Sigmoid colon (tissue), 6 donors: ENCODE measurements at regions not wholly inside any gene's neighbourhood (a gene's known extent, or its start where the extent isn't known, plus 50 kb on each side); places are given as distances from the start of the nearest gene placed in this dataset.
"Not testable (repeated sequence)": the region's sequence is repeated elsewhere in the genome, so short reads cannot be mapped to it uniquely, and the experiment has no call there.

ENCODE experiments used
- DNase-seq: peaks from one replicate; pipeline ENCODE4 v3.0.0-alpha.2; 2019
- H3K27ac ChIP-seq, 4 donors: fragments of 200-600 bp; sonication (generic); one replicate each; pipeline ENCODE4 v1.5.1; 2016 to 2019; ENCODE audit warnings: mild to moderate bottlenecking in 1 of 4
- H3K27me3 ChIP-seq, 3 donors: fragments of 200-600 bp; sonication (generic); one replicate each; pipeline ENCODE4 v1.5.1; 2019; ENCODE audit warnings: mild to moderate bottlenecking in 1 of 3
- H3K36me3 ChIP-seq, 4 donors: fragments of 200-600 bp; sonication (generic); one replicate each; pipeline ENCODE4 v1.5.1; 2016 to 2019
- H3K4me1 ChIP-seq, 4 donors: fragments of 200-600 bp; sonication (generic); one replicate each; pipeline ENCODE4 v1.5.1; 2017 to 2019
- H3K4me3 ChIP-seq, 4 donors: fragments of 200-600 bp; sonication (generic); one replicate each; pipeline ENCODE4 v1.5.1; 2017 to 2019; ENCODE audit warnings: mild to moderate bottlenecking in 2 of 4, moderate library complexity in 1 of 4
- H3K9me3 ChIP-seq, 4 donors: fragments of 200-600 bp in 3 of 4; sonication (generic) in 3 of 4; one replicate each; pipeline versions ENCODE4 v1.5.1 to v1.6.1; 2013 to 2019
- CTCF ChIP-seq, 4 experiments: fragments of 450-650 bp in 3 of 4; fragments of 200-600 bp in 1 of 4; IDR thresholded peaks; one replicate each; pipeline ENCODE4 v1.5.1; 2016 to 2019; ENCODE audit warnings: antibody characterized with exemption in 4 of 4, mild to moderate bottlenecking in 3 of 4, moderate library complexity in 2 of 4
- EP300 ChIP-seq, 4 donors: sonication (generic); formaldehyde crosslinking; IDR thresholded peaks; one replicate each; pipeline ENCODE4 v1.6.1; 2017; ENCODE audit warnings: antibody characterized with exemption in 4 of 4
- POLR2A ChIP-seq, 2 donors: fragments of 450-650 bp; IDR thresholded peaks; one replicate each; pipeline ENCODE4 v1.6.1; 2016; ENCODE audit warnings: antibody characterized with exemption in 2 of 2, mild to moderate bottlenecking in 2 of 2, moderate library complexity in 2 of 2
- POLR2AphosphoS5 ChIP-seq, 4 donors: sonication (generic); formaldehyde crosslinking; IDR thresholded peaks; one replicate each; pipeline ENCODE4 v1.6.1; 2017; ENCODE audit warnings: antibody characterized with exemption in 4 of 4
- WGBS, 2 donors: extraction: QIAGEN DNeasy Blood & Tissue Kit; methylation state at CpG; one replicate each; pipeline ENCODE4 v1.1.7; 2013; 5-methylcytosine and 5-hydroxymethylcytosine counted together
- intact Hi-C: fragments of 100-400 bp; cut with DNase I; formaldehyde crosslinking; loops from one replicate; pipeline ENCODE4 v1.15.1; 2023
- donor health status: healthy with polysubstance abuse.
- donor health status: healthy.

- H3K36me3 ChIP-seq, result no peaks in the 10 kb centered on the region
- intact Hi-C loops, result no loop called here
- no peak for TF ChIP-seq POLR2A (IDR thresholded peaks at IDR 0.05)
- TF ChIP-seq CTCF (IDR thresholded peaks at IDR 0.05), result no peak
- no peak for TF ChIP-seq EP300 (IDR thresholded peaks at IDR 0.05)
- H3K27ac ChIP-seq, result no peak overlapping the region
- no peak for DNase-seq
- H3K4me1 ChIP-seq, result no peaks in the 10 kb centered on the region
- no peaks in the 10 kb centered on the region for H3K27me3 ChIP-seq
- no peak overlapping the region for H3K4me3 ChIP-seq
- no peaks in the 10 kb centered on the region for H3K9me3 ChIP-seq
Measured at GRCh38 chr9:101840694-101841188, 102.3 kb upstream of the GRIN3A start.

GRCh38 chr9:101838988-101839387 lies 100.5 kb upstream of the GRIN3A start:
- H3K27me3 ChIP-seq, H3K4me1 ChIP-seq, H3K36me3 ChIP-seq, DNase-seq, H3K4me3 ChIP-seq, intact Hi-C loops, H3K9me3 ChIP-seq, H3K27ac ChIP-seq: not testable (repeated sequence)
- 83 to 92% methylated on average over 4 of the region's 4 CpGs for WGBS, 2 donors

GRCh38 chr9:101836021-101836420 lies 97.6 kb upstream of the GRIN3A start:
- Histone ChIP-seq H3K4me3 (no peak overlapping the region), H3K27ac (no peak overlapping the region), H3K9me3 (no peaks in the 10 kb centered on the region), H3K4me1 (no peaks in the 10 kb centered on the region), H3K36me3 (no peaks in the 10 kb centered on the region), H3K27me3 (no peaks in the 10 kb centered on the region)
- intact Hi-C loops, result no loop called here
- TF ChIP-seq POLR2AphosphoS5 (IDR thresholded peaks at IDR 0.05) (no peak), POLR2A (IDR thresholded peaks at IDR 0.05) (no peak), CTCF (IDR thresholded peaks at IDR 0.05) (no peak), EP300 (IDR thresholded peaks at IDR 0.05) (no peak)
- WGBS, 2 donors, result 12 to 27% methylated on average over 2 of the region's 2 CpGs
- DNase-seq, result no peak

- H3K36me3 ChIP-seq, result no peaks in the 10 kb centered on the region
- H3K9me3 ChIP-seq, result no peaks in the 10 kb centered on the region
- H3K4me3 ChIP-seq, result no peak overlapping the region
- no peak for DNase-seq
- TF ChIP-seq CTCF (IDR thresholded peaks at IDR 0.05) (no peak), EP300 (IDR thresholded peaks at IDR 0.05) (no peak), POLR2AphosphoS5 (IDR thresholded peaks at IDR 0.05) (no peak), POLR2A (IDR thresholded peaks at IDR 0.05) (no peak)
- intact Hi-C loops, result no loop called here
- H3K27me3 ChIP-seq, result no peaks in the 10 kb centered on the region
- H3K27ac ChIP-seq, result no peak overlapping the region
- no peaks in the 10 kb centered on the region for H3K4me1 ChIP-seq
Measured at GRCh38 chr9:101832486-101832885, 94.0 kb upstream of the GRIN3A start.

- not testable (repeated sequence) for H3K4me3 ChIP-seq
Measured at GRCh38 chr9:101821450-101821849, 83.0 kb upstream of the GRIN3A start.

GRCh38 chr9:101820983-101821382 lies 82.5 kb upstream of the GRIN3A start:
- H3K4me1 ChIP-seq, intact Hi-C loops, H3K9me3 ChIP-seq, H3K4me3 ChIP-seq, H3K36me3 ChIP-seq, H3K27me3 ChIP-seq, DNase-seq, H3K27ac ChIP-seq: not testable (repeated sequence)

More at GRCh38 chr9:101821450-101821849, 83.0 kb upstream of the GRIN3A start:
- H3K9me3 ChIP-seq, H3K4me1 ChIP-seq, H3K27me3 ChIP-seq, DNase-seq, H3K36me3 ChIP-seq, H3K27ac ChIP-seq, intact Hi-C loops: not testable (repeated sequence)
- 100% methylated on average over 1 of the region's 1 CpG for WGBS, 2 donors
